RPMI7951 (cell line): ENCODE measurements at regions not wholly inside any gene's neighbourhood (a gene's known extent, or its start where the extent isn't known, plus 50 kb on each side); places are given as distances from the start of the nearest gene placed in this dataset.
"Not testable (repeated sequence)": the region's sequence is repeated elsewhere in the genome, so short reads cannot be mapped to it uniquely, and the experiment has no call there.

Source experiments
- DNase-seq: peaks from one replicate; pipeline ENCODE4 v3.0.0-alpha.2; 2012; ENCODE audit warnings: low read depth

DNA sequence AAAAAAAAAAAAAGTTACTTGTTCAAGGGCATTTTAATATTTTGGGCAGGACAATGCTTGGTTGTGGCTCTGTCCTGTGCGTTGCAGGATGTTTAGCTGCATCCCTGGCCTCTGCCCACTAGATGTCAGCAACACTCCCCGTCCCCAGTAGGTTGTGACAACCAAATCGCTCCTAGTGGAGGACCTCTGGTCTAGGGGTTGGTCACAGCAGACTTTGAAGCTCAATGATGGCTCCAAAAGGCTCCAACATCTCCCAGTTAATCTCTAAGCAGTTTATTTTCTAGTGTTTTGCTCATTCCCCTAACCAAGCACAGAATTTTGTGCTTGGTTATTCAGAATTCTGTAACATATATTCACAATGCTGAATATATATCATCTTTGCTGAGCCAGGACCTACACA is 67.0 kb downstream of the CHRNA1 start:
- peak; percentile 71 for DNase-seq

GRCh38 chr2:174694920-174695319 is 69.4 kb downstream of the CHRNA1 start:
- DNase-seq, result no peak

GRCh38 chr2:174694196-174694878 is 69.9 kb downstream of the CHRNA1 start:
- DNase-seq, result peak; percentile 27

- no peak for DNase-seq
Measured at GRCh38 chr2:174693344-174693743, 70.9 kb downstream of the CHRNA1 start.

- DNase-seq, result peak; percentile 60
Measured at GRCh38 chr2:174692256-174692919, 71.9 kb downstream of the CHRNA1 start.

DNA sequence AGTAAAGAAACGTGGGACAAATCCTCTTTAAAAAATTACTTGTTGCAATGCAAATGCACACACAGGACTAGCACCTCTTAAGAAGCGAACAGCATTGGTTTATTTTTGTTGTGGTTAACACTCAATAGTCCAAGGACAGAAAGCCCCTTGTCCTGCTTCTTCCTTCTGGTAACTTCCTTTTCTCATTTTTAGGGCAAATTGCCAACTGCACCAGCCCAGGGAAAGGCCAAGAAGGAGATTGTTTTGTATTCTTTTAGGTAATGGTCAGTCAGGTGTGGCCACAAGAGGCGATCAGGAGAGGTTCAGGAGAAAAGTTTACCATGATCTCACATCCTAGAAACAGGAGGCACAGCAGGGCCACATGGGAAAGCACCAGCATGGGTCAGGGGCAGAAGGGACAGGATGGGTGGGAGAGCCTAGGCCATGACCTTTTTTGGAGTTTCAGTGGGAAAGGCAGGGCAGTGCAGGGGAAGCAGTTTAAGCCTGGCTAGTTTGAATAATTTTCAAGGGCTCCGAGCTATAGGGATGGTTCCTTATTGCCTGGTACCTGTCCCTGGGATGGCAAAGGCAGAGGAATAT is 73.0 kb downstream of the CHRNA1 start:
- no peak for DNase-seq

- no peak for DNase-seq
Measured at GRCh38 chr2:174690026-174690425, 74.2 kb downstream of the CHRNA1 start.

- peak; percentile 48 for DNase-seq
Measured at GRCh38 chr2:174688079-174688478, 76.2 kb downstream of the CHRNA1 start.

- no peak for DNase-seq
Measured at GRCh38 chr2:174686430-174686829, 77.8 kb downstream of the CHRNA1 start.

- DNase-seq, result peak; percentile 73
Measured at GRCh38 chr2:174683392-174683759, 80.9 kb downstream of the CHRNA1 start.

DNA sequence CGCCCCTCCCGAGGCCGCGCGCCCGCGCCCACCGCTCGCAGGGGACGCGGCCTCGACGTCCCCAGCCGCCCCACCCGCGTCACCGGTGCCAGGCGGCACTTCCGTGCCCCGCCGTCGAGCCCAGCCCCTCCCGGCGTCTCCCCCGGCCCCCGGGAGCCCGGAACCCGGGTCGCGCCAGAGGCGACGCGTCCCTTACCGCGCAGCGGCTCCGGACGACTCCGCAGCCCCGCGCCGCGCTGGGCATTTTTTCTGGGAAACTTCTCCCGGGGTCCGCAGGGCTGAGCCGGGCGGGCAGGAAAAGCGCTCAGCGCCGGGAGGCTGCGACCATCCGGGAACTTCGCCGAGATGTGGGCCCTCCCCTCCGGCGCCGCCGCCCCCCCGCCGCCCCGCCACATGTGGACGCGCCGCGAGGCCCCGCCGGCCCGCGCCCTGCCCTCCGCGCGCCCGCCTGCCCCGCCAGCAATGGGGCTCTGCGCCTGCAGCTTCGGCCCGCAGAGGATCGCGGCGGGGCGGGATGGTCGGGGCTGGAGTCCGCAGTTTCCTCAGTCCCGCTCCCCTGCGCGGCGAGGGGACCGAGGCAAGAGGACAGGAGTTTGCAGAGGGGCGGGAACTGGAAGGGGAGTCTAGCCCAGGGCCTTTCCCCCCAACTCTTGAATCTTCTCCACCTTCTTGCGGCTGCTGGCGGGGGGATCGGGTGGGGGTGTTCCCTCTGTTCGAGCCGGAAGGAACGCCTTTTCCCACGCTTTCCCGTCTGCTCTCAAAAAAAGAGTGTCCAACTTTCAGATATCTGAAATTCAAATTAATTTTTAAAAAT is 81.5 kb downstream of the CHRNA1 start:
- peak; percentile 73 for DNase-seq

DNA sequence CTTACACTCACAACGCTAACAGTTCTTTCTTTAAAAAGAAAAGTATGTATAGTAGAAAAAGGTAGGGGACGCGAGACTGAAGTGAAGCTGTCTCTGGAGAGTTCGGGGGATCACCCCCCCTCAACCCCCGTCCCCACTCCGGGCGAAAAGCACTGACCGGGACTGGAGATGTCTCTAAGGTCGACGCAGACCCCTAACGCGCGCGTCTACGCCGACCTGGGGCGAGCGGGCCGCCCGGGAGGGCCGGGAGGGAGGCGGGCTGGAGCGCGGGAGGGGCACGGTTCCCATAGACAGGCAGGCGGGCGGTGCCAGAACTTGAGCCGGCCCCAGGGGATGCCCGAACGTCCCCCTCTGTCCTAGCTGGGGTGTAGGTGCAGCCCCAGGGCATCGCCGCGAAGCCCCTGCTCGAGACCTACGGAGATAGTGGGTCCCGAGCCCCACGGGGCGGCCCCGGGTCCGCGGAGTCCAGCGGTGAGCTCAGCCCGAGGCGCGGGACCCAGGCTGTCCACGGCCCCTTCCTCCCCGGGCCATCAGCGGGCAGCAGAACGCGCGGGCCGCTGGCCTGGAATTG is 82.2 kb downstream of the CHRNA1 start:
- peak; percentile 57 for DNase-seq

DNA sequence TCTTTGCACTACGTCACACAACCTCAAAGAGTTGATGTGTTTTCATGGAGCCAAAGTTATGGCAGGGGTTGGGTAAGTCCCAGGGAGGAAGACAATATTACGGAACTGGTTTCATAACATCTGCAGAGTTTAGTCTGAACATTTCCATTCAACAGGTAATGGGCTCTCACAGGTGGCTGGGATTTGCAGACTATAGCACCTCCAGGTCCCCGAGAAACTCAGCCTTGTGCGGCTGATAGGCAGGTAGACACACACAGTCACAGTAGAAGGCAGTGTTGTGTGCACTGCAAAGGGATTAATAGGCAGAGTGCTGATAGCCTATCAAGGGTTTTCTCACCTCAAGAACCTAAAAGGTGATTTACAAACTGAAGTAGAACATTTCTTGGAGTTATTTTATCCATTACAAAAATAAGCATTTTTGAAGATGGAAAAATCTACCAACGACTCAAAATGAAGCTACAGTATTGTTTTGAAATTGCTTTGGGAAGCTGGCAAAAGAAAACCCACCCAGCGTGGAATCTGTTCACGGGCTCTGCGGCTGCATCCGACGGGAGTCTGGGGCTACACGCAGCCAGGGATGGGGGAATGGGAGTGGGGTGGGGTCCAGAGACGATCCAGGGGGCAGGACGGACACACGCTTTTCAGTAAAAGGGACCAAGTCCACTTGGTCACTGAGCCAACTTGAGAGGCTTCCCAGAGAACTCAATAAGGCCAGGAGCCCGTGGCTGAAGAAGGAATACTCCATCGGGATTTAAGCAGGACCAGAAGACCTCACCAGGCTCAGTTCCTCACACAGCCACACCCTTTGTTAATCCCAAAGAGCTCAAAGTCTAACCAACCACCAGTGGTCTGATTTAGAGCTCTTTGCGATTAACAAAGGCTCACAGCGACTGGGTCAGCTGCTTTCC is 82.9 kb downstream of the CHRNA1 start:
- DNase-seq, result peak; percentile 57

GRCh38 chr2:174680221-174680620 is 82.6 kb upstream of the WIPF1 start:
- no peak for DNase-seq

DNA sequence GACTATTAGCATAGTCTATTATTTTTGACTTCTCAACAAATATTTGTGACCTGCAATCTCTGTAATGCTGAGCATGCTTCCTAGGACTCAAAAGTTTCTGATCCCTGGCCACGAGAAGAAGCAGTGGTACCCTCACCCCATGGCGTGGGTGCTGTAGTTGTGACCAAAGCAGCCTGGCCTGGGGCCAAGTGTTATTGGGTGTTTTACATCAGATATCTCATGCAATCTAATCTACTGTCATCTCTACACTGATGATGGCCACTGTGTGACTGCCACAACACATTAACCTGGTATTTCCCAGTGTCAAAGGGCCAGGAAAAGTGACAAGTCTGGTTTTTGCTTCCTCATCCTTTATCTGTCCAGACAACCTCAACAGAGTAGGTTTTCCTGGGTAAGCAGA is 80.8 kb upstream of the WIPF1 start:
- DNase-seq, result no peak

DNA sequence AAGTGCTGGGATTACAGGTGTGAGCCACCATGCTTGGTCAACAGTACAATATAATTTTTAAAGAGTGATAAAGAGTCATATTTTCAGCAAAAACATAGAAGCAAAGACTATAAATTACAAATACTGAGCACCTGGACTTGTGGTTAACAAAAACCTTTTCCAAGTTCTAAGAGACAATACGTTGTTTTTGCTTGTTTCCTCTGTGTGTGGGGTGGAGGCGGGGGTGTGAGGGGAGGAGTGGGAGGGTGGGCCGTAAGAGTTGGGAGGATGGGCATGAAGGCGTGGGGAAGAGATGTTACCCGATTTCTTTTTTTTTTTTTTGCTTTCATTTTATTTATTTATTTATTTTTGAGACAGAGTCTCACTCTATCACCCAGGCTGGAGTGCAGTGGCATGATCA is 78.0 kb upstream of the WIPF1 start:
- no peak for DNase-seq

DNA sequence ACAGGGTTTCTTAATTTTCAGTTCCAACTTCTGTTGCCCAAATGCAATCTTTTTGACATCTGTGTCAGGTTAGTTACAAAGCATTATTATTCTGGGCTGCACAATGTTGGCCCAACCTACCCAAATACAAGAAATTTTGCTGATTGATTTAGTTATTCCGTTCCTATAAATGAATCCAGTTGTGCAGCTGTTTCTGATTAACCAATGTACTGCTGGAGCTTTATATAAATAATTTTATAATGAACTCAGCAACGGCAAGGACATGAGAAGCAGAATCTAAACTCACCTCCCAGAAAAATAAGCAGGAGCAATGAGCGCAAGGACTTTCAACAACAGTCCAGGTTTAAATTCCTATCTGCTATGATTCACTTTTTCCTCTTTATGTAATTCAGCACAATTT is 76.3 kb upstream of the WIPF1 start:
- no peak for DNase-seq

DNA sequence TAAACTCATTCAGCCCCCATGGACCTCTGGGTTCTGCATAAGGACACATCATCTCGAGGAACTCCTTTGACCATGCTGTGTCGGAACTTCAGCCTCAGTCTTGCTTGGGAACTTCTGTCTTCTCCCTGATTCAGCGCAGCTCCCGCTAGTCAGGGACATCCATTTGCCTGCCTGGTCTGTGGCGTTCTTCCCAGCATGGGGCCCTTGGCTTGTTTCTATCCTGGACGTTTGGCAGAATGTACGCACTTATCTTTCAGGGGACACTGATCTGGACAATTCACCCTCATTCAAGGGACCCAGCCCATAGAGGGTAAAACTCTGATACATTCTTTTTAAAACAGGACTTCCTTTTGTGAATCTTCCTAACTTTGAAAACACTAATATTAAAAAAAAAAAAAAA is 75.8 kb upstream of the WIPF1 start:
- no peak for DNase-seq

DNA sequence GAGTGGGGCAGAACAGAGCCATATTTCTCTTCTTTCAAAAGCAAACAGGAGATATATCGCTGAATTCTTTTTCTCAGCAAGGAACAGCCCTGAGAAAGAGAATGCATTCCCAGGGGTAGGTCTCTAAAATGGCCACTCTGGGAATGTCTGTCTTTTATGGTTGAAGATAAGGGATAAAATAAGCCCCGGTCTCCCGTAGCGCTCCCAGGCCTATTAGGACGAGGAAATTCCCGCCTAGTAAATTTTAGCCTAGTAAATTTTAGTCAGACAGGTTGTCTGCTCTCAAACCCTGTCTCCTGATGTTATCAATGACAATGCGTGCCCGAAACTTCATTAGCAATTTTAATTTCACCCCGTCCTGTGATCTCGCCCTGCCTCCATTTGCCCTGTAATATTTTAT is 73.9 kb upstream of the WIPF1 start:
- not testable (repeated sequence) for DNase-seq

DNA sequence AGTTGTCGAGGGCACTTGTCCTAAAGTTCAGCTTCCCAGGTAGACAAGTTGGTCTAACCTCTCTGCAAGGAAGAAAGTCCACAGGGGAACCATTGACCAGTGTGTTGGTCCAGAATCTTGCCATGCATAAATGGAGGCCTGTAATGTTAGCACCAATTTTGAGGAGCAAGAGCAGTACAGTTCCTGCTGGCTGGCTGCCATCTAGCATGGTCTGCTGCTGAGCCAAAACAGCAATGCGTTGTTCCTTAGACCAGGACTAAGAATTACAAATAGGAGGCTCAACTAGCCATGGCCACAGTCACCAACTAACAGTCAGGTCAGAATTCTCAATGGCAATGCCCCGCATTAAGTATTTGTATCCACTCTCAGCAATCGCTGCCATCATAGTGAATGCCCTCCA is 72.8 kb upstream of the WIPF1 start:
- no peak for DNase-seq

- no peak for DNase-seq
Measured at GRCh38 chr2:174669336-174669735, 71.7 kb upstream of the WIPF1 start.
